ENCODE measurements at regions not wholly inside any gene's neighbourhood (a gene's known extent, or its start where the extent isn't known, plus 50 kb on each side); places are given as distances from the start of the nearest gene placed in this dataset.

- Mint-ChIP-seq H3K9me3 (no peaks in the 10 kb centered on the region), H3K4me1 (no peaks in the 10 kb centered on the region), H3K4me3 (no peak overlapping the region), H3K36me3 (ENCODE audit: low read depth) (no peaks in the 10 kb centered on the region), H3K27ac (no peak overlapping the region), H3K27me3 (no peaks in the 10 kb centered on the region)
- DNase-seq, result no peak
- CTCF ChIA-PET, result no interaction called here
- POLR2A ChIA-PET, result no interaction called here
Measured at GRCh38 chr1:195047772-195048171, 1560.5 kb downstream of the KCNT2 start.

GRCh38 chr1:195045072-195045471 is 1563.2 kb downstream of the KCNT2 start:
- H3K36me3 Mint-ChIP-seq (ENCODE audit: low read depth), result no peaks in the 10 kb centered on the region
- no peak overlapping the region for H3K27ac Mint-ChIP-seq
- H3K9me3 Mint-ChIP-seq, result no peaks in the 10 kb centered on the region
- ChIA-PET POLR2A (no interaction called here), CTCF (no interaction called here)
- no peak overlapping the region for H3K4me3 Mint-ChIP-seq
- no peak for DNase-seq
- no peaks in the 10 kb centered on the region for H3K4me1 Mint-ChIP-seq
- no peaks in the 10 kb centered on the region for H3K27me3 Mint-ChIP-seq

- no peaks in the 10 kb centered on the region for H3K36me3 Mint-ChIP-seq (ENCODE audit: low read depth)
- H3K4me1 Mint-ChIP-seq, result no peaks in the 10 kb centered on the region
- no peak for DNase-seq
- H3K27ac Mint-ChIP-seq, result no peak overlapping the region
- ChIA-PET CTCF (no interaction called here), POLR2A (no interaction called here)
- no peak overlapping the region for H3K4me3 Mint-ChIP-seq
- no peaks in the 10 kb centered on the region for H3K27me3 Mint-ChIP-seq
- peaks cover 3% of the 10 kb centered on the region for H3K9me3 Mint-ChIP-seq
Measured at GRCh38 chr1:195030793-195031192, 1577.4 kb downstream of the KCNT2 start.

- H3K4me1 Mint-ChIP-seq, result no peaks in the 10 kb centered on the region
- DNase-seq, result no peak
- H3K36me3 Mint-ChIP-seq (ENCODE audit: low read depth), result no peaks in the 10 kb centered on the region
- CTCF ChIA-PET, result no interaction called here
- no peak overlapping the region for H3K4me3 Mint-ChIP-seq
- POLR2A ChIA-PET, result no interaction called here
- H3K27me3 Mint-ChIP-seq, result no peaks in the 10 kb centered on the region
- peaks cover 3% of the 10 kb centered on the region for H3K9me3 Mint-ChIP-seq
- H3K27ac Mint-ChIP-seq, result no peak overlapping the region
Measured at GRCh38 chr1:195026792-195027191, 1581.4 kb downstream of the KCNT2 start.

GRCh38 chr1:195019385-195019784 is 1588.9 kb downstream of the KCNT2 start:
- DNase-seq, result no peak
- Mint-ChIP-seq H3K36me3 (ENCODE audit: low read depth) (no peaks in the 10 kb centered on the region), H3K27me3 (no peaks in the 10 kb centered on the region), H3K4me3 (no peak overlapping the region), H3K4me1 (no peaks in the 10 kb centered on the region), H3K27ac (no peak overlapping the region), H3K9me3 (peaks cover 6% of the 10 kb centered on the region)
- ChIA-PET POLR2A (no interaction called here), CTCF (no interaction called here)

GRCh38 chr1:195012995-195013394 is 1595.2 kb downstream of the KCNT2 start:
- Mint-ChIP-seq H3K36me3 (ENCODE audit: low read depth) (no peaks in the 10 kb centered on the region), H3K4me3 (no peak overlapping the region), H3K9me3 (peaks cover 6% of the 10 kb centered on the region), H3K27ac (no peak overlapping the region), H3K27me3 (no peaks in the 10 kb centered on the region), H3K4me1 (no peaks in the 10 kb centered on the region)
- ChIA-PET POLR2A (no interaction called here), CTCF (no interaction called here)
- no peak for DNase-seq

- H3K36me3 Mint-ChIP-seq (ENCODE audit: low read depth), result no peaks in the 10 kb centered on the region
- H3K27me3 Mint-ChIP-seq, result no peaks in the 10 kb centered on the region
- DNase-seq, result no peak
- H3K4me1 Mint-ChIP-seq, result no peaks in the 10 kb centered on the region
- no peak overlapping the region for H3K4me3 Mint-ChIP-seq
- ChIA-PET CTCF (no interaction called here), POLR2A (no interaction called here)
- no peak overlapping the region for H3K27ac Mint-ChIP-seq
- H3K9me3 Mint-ChIP-seq, result peaks cover 3% of the 10 kb centered on the region
Measured at GRCh38 chr1:195005338-195005737, 1602.9 kb downstream of the KCNT2 start.

GRCh38 chr1:194990483-194990882 is 1617.8 kb downstream of the KCNT2 start:
- ChIA-PET POLR2A (no interaction called here), CTCF (no interaction called here)
- Mint-ChIP-seq H3K27ac (no peak overlapping the region), H3K27me3 (no peaks in the 10 kb centered on the region), H3K4me3 (no peak overlapping the region), H3K9me3 (no peaks in the 10 kb centered on the region), H3K36me3 (ENCODE audit: low read depth) (no peaks in the 10 kb centered on the region), H3K4me1 (no peaks in the 10 kb centered on the region)
- no peak for DNase-seq

GRCh38 chr1:194975913-194976312 is 1632.3 kb downstream of the KCNT2 start:
- Mint-ChIP-seq H3K9me3 (peaks cover 2% of the 10 kb centered on the region), H3K27me3 (no peaks in the 10 kb centered on the region), H3K4me3 (no peak overlapping the region), H3K36me3 (ENCODE audit: low read depth) (no peaks in the 10 kb centered on the region), H3K4me1 (no peaks in the 10 kb centered on the region), H3K27ac (no peak overlapping the region)
- no peak for DNase-seq
- POLR2A ChIA-PET, result no interaction called here
- CTCF ChIA-PET, result no interaction called here

- Mint-ChIP-seq H3K36me3 (ENCODE audit: low read depth) (no peaks in the 10 kb centered on the region), H3K27ac (no peak overlapping the region), H3K9me3 (no peaks in the 10 kb centered on the region), H3K4me3 (no peak overlapping the region), H3K27me3 (no peaks in the 10 kb centered on the region), H3K4me1 (no peaks in the 10 kb centered on the region)
- CTCF ChIA-PET, result no interaction called here
- DNase-seq, result no peak
- POLR2A ChIA-PET, result no interaction called here
Measured at GRCh38 chr1:194968916-194969315, 1639.3 kb downstream of the KCNT2 start.

- ChIA-PET CTCF (no interaction called here), POLR2A (no interaction called here)
- H3K4me3 Mint-ChIP-seq, result no peak overlapping the region
- H3K9me3 Mint-ChIP-seq, result no peaks in the 10 kb centered on the region
- DNase-seq, result no peak
- H3K27me3 Mint-ChIP-seq, result no peaks in the 10 kb centered on the region
- H3K4me1 Mint-ChIP-seq, result no peaks in the 10 kb centered on the region
- H3K36me3 Mint-ChIP-seq (ENCODE audit: low read depth), result no peaks in the 10 kb centered on the region
- H3K27ac Mint-ChIP-seq, result no peak overlapping the region
Measured at GRCh38 chr1:194959795-194960194, 1648.4 kb downstream of the KCNT2 start.

GRCh38 chr1:194952171-194952570 is 1656.1 kb downstream of the KCNT2 start:
- Mint-ChIP-seq H3K9me3 (peaks cover 2% of the 10 kb centered on the region), H3K27ac (no peak overlapping the region), H3K27me3 (no peaks in the 10 kb centered on the region), H3K36me3 (ENCODE audit: low read depth) (no peaks in the 10 kb centered on the region), H3K4me1 (no peaks in the 10 kb centered on the region), H3K4me3 (no peak overlapping the region)
- ChIA-PET CTCF (interaction anchor here (0.6 kb wide), 1 partner anchor 19 kb away, joined by 3 read pairs; no protein-coding TSS in a partner anchor), POLR2A (no interaction called here)
- DNase-seq, result no peak

GRCh38 chr1:194950584-194950983 is 1657.7 kb downstream of the KCNT2 start:
- Mint-ChIP-seq H3K27me3 (no peaks in the 10 kb centered on the region), H3K27ac (no peak overlapping the region), H3K4me3 (no peak overlapping the region), H3K9me3 (peaks cover 2% of the 10 kb centered on the region), H3K36me3 (ENCODE audit: low read depth) (no peaks in the 10 kb centered on the region), H3K4me1 (no peaks in the 10 kb centered on the region)
- POLR2A ChIA-PET, result no interaction called here
- no peak for DNase-seq
- CTCF ChIA-PET, result no interaction called here

- no peak for DNase-seq
- Mint-ChIP-seq H3K27me3 (no peaks in the 10 kb centered on the region), H3K4me1 (no peaks in the 10 kb centered on the region), H3K4me3 (no peak overlapping the region), H3K27ac (no peak overlapping the region), H3K36me3 (ENCODE audit: low read depth) (no peaks in the 10 kb centered on the region), H3K9me3 (no peaks in the 10 kb centered on the region)
- ChIA-PET CTCF (no interaction called here), POLR2A (no interaction called here)
Measured at GRCh38 chr1:194940336-194941030, 1667.8 kb downstream of the KCNT2 start.
